ENCODE measurements at regions not wholly inside any gene's neighbourhood (a gene's known extent, or its start where the extent isn't known, plus 50 kb on each side); places are given as distances from the start of the nearest gene placed in this dataset.
"Not testable (repeated sequence)": the region's sequence is repeated elsewhere in the genome, so short reads cannot be mapped to it uniquely, and the experiment has no call there.

DNA sequence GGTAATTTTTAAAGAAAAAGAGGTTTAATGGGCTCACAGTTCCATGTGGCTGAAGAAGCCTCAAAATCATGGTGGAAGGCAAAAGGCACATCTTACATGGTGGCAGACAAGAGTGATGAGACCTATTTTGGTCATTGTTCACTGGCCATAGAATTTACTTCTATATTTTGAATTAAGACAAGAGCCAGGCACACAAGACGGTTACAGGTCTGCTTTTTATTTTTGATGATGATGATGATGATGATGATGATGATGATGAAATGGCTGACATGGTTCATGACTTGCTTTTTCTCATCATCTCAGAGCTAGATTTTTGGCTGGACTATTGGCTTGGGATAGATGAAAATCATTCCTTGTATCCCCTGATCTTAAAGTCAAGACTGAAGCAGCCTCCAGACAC lies 229.3 kb downstream of the OTOP1 start:
- TF ChIP-seq EZH2 (IDR thresholded peaks at IDR 0.05; ENCODE audit: borderline replicate concordance, low read depth, low read length, poor library complexity, severe bottlenecking), result not testable (repeated sequence)
- TF ChIP-seq, protein P1, sequence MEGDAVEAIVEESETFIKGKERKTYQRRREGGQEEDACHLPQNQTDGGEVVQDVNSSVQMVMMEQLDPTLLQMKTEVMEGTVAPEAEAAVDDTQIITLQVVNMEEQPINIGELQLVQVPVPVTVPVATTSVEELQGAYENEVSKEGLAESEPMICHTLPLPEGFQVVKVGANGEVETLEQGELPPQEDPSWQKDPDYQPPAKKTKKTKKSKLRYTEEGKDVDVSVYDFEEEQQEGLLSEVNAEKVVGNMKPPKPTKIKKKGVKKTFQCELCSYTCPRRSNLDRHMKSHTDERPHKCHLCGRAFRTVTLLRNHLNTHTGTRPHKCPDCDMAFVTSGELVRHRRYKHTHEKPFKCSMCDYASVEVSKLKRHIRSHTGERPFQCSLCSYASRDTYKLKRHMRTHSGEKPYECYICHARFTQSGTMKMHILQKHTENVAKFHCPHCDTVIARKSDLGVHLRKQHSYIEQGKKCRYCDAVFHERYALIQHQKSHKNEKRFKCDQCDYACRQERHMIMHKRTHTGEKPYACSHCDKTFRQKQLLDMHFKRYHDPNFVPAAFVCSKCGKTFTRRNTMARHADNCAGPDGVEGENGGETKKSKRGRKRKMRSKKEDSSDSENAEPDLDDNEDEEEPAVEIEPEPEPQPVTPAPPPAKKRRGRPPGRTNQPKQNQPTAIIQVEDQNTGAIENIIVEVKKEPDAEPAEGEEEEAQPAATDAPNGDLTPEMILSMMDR (conservative IDR thresholded peaks at IDR 0.05; ENCODE audit: low read depth, low read length), result not testable (repeated sequence)

Data from A673 (cell line).